NCI-H2171 treated with DMSO at 0.1 percent for 48 hours (cell line): ENCODE measurements at regions not wholly inside any gene's neighbourhood (a gene's known extent, or its start where the extent isn't known, plus 50 kb on each side); places are given as distances from the start of the nearest gene placed in this dataset.
"Not testable (repeated sequence)": the region's sequence is repeated elsewhere in the genome, so short reads cannot be mapped to it uniquely, and the experiment has no call there.

Experiments used
- DNase-seq: peaks from one replicate; lab custom pipeline; 2025; lab: John Stamatoyannopoulos, UW

- no peak for DNase-seq
Observed at GRCh38 chrX:68995780-68996551, 167.1 kb downstream of the EFNB1 start.

GRCh38 chrX:68995386-68995779 is 166.6 kb downstream of the EFNB1 start:
- no peak for DNase-seq

DNA sequence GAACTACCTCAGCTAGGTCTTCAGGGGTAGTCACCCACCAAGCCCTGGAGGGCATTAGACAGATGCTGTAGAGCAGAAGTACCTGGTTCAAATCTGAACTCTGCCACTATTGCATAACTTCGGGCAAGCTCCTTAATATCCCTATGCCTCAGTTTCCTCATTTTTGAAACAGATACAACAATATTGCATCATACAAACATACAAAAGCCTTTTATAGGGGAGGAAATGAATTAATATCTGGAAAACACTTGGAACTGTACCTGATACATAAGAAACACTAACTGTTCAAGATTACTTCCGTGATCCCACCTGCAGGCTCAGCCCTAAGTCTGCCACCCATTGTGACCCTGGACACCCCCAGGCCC is 166.1 kb downstream of the EFNB1 start:
- no peak for DNase-seq

- no peak for DNase-seq
Observed at GRCh38 chrX:68994135-68994890, 165.5 kb downstream of the EFNB1 start.

DNA sequence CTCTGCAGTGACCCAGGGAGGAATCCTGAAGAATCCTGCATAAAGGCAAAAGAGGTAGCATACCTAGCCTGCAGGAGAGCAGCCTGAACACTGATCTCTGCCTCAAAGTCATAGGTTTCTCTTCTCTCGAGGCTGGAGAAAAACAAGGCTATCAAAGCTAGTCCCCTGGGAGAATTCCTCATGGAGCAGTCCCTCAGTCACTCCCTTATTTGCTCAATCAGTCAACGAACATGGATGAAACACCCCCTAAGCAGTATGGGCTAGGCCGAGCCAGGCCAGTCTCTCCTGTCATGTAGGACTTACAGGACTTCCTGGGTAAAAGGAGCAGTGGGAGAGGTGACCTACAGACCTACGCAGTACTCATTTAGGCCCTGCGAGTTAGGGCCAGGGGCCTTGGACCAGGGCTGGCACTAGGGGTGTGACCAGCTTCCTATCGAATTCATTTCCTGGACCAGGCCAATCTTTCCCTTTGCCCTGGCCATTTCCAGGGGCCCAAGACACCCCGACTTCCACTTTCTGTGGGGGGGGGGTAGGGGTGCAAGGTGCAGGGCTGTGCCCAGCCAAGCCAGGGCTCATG is 164.1 kb downstream of the EFNB1 start:
- no peak for DNase-seq

DNA sequence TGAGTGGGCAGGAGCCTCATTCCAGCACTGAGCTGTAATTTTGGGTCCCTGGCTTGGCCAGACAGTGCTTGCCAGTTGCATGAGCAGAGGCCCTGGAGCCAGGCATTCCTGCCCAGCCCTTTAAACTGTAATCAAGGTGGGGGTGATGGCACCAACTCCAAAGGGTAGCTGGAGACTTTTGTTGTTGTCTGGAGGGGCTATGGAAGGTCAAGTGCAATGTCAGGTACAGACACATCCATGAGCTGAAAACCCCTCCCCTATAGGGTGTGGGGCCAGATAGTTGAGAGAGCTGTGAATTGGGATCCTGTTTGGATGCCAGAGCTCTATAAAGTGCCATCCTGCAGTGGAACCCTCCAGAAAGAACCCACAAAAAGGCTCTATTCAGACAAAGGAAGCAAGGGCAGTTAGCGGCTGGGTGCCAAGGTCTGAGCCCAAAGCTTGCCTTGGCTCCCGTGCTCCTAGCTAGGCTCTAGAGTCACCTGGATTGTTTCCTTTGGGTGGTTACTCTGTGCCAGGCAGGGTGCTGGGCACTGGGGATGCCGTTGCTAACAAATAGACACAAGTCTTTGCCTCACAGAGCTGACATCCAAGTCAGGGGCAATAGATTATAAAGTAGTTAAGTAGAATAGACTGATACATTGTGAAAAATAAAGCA is 163.0 kb downstream of the EFNB1 start:
- no peak for DNase-seq

DNA sequence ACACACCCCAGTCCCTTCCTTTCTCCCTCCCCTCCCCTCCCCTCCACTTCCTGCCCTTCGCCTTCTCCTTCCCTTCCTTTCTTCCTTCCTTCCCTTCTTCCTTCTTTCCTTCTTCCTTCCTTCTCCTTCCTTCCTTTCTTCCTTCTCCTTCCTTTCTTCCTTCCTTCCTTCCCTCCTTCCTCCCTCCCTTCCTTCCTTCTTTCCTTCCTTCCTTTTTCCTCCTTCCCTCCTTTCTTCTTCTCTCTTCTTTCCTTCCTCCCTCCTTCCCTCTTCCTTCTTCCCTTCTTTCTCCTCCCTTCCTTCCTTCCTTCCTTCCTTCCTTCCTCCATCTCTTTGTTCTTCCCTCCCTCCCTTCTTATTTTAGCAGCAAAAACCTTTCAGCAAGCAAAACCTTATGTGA is 162.1 kb downstream of the EFNB1 start:
- DNase-seq = no peak

GRCh38 chrX:68989865-68990606 is 161.2 kb downstream of the EFNB1 start:
- no peak for DNase-seq

DNA sequence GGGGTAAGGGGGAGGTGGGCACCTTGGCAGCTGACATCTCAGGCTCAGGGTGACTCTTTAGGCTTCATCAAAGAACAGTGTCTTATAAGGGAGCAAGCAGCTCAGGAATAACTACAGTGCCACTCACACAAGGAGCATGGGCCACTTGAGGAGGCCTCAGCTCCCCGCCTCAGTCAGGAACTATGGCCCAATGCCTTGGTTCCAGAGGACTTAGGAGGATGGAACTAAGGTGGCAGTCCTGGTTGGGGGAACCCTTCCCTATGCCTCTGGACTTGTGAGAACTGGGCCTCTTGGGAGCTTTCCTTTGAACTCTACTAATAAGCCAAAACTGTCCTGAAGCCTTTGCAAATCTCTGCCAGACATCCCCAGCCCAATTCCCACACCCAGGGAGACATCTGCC is 160.6 kb downstream of the EFNB1 start:
- no peak for DNase-seq

- DNase-seq = no peak
Observed at GRCh38 chrX:68988865-68989264, 160.0 kb downstream of the EFNB1 start.

- DNase-seq = no peak
Observed at GRCh38 chrX:68985135-68985755, 156.4 kb downstream of the EFNB1 start.

DNA sequence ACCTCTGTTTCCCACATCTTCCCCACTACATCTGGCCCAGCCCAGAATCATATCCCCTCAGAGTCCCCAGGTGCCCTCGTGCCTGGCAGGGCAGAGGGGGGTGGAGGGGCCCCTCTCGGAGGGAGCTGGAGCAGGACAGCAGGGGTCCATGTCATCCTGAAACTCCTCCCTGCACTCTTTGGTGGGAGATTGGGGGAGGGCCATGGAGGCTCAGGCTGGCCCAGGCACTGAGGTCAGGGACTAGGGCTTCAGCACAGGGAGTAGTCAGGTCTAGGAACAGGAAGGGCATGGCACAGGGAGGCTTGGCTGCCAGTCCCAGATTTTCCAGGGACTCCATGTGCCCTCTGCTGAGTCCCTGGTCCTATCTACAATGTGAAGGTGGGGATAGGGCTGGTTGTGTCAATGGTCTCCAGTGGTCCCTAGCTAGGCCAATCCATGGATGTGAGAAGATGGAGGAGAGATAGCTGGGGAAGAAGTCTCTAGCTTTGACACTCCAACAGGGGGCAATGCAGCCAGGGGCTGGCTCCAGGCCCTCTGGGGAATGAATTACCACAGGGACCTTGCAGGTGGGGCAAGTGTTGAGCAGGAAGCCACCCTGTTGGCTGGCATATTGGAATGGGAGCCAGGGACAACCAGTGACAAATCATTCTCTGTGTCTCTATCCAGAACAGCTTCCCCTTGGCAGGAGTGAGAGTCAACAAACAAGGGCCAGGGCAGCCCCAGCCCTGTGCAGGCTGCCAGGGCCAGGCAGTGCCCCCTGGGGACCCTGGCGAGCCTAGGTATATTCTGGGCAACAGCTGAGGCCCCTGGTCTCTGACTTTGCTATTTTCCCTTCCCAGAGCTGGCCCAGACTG is 154.4 kb downstream of the EFNB1 start:
- DNase-seq = no peak

GRCh38 chrX:68982476-68982875 is 153.7 kb downstream of the EFNB1 start:
- DNase-seq = no peak

DNA sequence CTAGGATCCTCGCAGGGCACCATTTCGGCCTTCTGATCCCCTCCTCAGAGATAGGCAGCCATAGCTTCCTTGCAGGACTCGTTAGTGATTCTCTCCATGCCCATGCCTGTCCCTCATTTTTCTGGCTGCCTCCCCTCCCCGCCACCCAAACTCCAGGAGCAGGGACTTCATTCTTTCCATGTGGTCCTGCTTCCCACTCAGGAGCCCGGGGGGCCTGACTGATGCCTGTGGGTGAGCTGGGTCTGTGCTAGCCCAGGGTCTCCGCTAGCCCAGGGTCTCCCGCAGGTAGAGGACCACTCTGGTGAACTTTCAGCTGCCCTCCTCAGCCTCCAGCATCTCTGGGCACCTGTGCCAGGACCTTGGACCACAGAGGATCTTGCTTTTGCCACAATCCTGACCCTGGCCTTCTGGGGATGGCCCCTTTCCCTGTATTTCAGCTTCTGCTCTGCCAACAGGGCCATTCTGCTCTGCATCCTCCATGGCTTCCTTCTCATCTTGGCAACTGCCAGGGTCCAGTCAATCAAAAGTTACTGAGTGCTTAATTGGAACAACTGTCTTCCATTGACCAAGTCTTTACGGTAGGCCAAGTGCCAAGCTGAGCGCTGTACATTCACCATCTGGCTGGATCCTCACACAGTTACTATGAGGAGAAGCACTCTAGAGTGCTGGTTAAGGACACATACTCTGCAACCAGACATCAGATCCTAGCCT is 152.2 kb downstream of the EFNB1 start:
- no peak for DNase-seq

GRCh38 chrX:68978655-68979054 is 149.8 kb downstream of the EFNB1 start:
- no peak for DNase-seq

GRCh38 chrX:68978255-68978654 is 149.4 kb downstream of the EFNB1 start:
- no peak for DNase-seq

DNA sequence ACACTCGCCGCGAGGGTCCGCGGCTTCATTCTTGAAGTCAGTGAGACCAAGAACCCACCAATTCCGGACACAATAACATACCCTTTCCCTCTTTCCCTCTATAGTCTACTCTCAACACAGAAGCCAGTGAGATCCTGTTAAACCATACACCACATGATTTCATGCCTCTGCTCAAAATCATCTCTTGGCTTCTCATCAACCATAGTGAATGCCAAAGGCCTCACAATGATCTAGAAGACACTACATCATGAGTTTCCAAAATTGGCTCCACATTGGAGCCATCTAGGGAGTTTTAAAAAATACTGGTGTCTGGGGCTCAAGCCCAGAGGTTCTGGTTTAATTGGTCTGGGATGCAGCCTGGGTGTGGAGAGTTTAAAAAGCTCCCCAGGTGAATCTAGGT is 124.5 kb downstream of the EFNB1 start:
- no peak for DNase-seq

- not testable (repeated sequence) for DNase-seq
Observed at GRCh38 chrX:68951942-68952619, 123.3 kb downstream of the EFNB1 start.

GRCh38 chrX:68950937-68951336 is 122.1 kb downstream of the EFNB1 start:
- DNase-seq = no peak
